ENCODE measurements at regions not wholly inside any gene's neighbourhood (a gene's known extent, or its start where the extent isn't known, plus 50 kb on each side); places are given as distances from the start of the nearest gene placed in this dataset.
"Not testable (repeated sequence)": the region's sequence is repeated elsewhere in the genome, so short reads cannot be mapped to it uniquely, and the experiment has no call there.

- no peak for DNase-seq
Observed at GRCh38 chr6:74946961-74947360, 258.9 kb downstream of the COL12A1 start.

DNA sequence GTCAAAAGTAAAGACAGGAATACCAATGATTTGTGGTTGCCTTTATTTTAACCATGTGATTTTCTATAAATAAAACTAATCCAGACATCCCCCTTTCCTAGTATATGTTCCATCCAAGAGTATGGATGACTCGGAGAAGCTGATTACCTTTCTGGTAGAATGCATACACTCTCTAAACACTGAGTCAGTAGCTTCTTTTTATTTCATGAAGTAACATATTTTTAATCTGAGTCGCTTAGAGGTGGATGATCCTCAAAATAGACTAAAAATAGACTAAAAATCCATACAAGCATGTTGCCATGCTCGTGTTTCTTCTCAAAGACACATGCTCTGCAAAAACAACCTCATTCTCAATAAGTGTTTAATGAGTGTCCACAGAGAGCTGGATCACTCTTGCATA lies 263.7 kb downstream of the COL12A1 start:
- DNase-seq: no peak

DNA sequence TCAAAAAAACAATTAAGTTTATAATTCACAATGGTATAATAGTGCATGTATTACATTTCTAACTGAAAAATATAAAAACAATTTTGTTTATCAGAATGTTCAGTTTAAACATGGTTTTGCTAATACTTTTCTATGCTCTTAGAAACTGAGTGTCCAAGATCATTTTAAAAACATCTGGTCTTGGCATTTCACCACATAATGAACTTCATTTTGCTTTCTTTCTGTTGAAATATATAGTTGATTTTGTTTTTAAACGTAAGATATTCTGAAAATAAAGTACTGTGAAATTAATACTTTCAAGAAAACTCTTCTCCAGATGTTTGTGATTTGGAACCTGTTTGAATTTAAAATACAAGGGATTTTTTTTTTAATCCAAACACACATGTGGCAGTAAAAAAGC lies 264.4 kb downstream of the COL12A1 start:
- no peak for DNase-seq

DNA sequence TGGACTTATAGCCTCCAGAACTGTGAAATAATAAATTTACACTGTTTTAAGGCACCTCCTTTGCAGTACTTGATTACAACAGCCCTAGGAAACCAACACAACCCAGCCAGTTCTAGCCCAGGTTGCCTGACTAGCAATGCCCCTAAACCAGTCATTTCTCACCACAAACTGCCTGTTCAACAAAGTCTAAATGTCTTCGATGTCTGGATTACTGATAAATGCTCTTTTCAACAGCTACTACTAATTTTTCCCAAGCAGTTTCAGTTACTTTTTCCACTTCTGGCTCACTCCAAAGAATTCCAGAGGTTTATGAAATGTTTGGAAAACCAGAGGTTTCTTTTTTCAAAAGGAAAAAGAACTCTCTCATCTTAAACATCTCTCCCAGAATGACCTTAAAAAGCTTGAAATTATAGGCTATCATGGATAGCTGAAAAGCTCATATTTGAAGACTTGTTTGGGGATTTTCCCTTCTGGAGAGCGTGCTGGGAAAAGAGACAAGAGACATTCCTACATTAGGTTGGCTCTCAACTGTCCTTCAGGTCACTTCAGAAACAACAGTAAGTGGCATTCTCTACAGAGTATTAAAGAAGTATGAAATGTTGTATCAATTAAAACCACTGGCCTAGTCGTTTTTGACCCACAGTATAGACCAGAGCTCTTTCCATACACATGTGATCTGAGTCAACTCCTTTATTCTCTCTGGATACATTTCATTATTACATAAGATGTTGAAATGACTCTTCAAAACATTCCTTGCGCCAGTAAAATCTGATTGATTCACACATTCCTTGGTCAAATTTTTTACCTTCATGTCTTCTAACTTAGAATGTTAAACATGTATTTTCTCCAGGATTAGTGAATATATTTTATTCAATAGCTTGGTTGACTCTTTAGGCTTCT lies 265.9 kb downstream of the COL12A1 start:
- no peak for DNase-seq

DNA sequence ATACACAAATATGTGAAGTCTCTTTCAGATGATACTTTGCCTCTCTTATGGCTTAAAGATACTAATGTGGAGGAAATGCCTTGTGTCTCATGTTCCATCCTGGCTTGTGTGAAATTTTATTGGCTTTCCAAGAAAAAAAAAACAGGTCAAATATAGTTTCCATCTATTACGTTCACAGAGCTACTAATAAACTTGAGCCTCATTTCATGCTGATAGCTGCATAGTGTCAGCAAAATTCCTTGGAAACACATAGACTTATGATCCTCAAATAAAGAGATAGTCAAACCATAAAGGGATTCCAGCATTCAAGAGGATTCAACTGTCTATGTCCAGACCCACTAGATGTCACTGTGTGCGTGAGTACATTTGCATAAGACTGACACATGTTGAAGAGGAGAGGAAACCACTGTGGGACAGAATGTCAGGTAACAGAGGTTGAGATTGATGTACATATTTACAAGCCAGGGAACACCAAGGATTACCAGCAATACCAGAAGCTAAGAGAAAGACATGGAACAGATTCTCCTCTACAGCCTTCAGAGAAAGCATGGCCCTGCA lies 266.6 kb downstream of the COL12A1 start:
- DNase-seq: no peak

- DNase-seq: no peak
Observed at GRCh38 chr6:74937936-74938335, 267.9 kb downstream of the COL12A1 start.

GRCh38 chr6:74936886-74937285 lies 269.0 kb downstream of the COL12A1 start:
- DNase-seq: no peak

DNA sequence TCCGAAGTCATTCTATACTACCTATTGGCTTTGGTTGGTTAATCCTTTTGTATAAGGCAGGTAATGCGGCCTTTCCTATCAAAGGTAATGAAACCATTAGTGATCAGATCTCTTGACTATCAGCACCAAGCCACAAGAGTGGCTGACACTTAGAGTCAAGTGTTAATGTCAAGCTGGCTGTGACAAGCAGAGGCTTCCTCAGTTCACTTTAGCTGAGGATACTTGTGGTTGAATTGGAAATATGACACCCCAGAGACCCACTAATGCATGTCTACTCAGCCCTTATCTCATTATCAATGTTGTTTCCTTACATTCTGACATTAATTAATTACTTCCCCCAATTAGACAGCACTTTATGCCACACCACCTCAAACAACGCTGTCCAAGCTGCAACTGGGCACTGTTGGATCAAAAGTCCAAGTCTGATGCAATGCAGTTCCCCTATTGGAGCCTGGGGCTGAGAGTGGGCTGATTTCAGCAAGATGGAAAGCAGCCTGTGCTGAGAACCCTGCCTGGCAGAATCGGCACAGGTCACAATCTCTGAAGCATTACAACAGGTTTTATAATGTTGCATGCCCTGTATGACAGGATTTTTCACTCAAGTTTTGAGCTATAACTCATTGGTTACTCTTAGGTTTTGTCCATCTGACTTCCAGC lies 273.5 kb downstream of the COL12A1 start:
- no peak for DNase-seq

GRCh38 chr6:74931558-74931957 lies 274.3 kb downstream of the COL12A1 start:
- no peak for DNase-seq

DNA sequence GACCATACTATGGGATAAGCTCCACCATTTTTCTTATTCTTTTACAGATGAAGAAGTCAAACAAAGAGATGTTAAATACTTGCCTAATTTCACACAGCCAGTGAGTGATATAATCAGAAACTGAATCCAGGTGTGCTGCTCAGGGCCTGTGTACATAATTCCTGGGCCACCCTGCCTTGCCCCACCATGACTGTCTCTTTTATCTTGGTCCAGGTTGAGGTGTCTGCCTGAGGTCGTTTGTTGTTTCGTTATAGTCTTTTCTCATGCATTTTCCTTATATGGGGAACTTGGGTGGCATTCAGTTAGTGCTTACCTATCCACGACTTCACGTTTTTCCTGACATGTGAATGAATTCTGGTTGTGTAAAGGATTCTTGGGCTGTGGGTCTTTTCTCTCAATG lies 277.6 kb downstream of the COL12A1 start:
- DNase-seq: no peak

DNA sequence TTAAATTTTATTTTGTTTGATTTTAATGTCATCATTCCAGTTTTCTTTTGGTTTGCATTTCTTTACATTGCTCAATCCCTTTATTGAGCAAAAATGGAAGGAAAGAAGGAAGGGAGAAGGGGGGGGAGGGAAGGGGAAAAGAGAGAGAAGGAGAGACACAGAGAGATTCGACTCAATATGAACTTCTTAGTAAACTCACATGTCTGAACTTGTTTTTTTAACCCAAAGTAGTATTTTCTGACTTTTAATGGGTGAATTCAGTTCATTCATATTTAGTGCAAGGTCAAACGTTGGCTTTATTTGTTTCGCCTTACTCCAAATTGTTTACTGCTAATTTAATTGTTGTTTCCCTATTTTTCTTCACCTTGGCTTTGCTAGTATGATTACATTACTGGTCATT lies 278.6 kb downstream of the COL12A1 start:
- DNase-seq: no peak

DNA sequence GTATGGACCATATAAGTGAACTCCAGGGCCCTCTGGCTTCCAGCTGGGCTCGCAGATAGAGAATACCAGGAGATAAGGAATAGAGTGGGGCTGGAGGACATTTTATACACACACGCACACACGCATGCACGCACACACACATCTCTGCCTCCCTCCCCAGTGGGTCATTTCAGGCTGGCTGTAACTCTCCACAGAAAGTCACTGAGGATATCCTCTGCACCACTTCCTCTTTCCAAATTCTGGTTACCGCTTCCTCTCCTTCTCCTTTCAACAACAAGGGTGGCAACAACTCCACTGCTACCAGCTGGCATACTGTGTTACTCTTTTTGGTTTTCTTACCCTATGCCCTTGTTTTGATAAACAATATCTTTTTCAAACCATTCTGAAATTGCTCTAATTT lies 280.2 kb downstream of the COL12A1 start:
- DNase-seq: no peak

DNA sequence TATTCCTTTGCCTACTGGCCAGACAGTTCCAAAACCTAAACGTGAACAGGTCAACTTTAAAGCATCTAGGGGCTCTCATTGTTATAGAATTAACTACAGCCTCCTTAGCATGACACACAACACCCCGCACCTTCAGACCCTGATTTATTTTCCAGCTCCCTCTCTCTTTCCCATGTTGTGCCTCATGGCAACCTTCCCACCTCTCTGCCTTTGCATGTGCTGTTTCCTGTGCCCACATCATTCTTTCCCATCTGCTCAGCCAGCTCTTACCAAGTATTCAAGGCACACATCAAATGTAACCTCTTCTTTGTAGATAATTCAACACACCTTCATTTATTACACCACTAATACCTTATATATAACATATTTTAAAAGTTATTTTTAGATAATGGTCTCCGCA lies 291.0 kb downstream of the COL12A1 start:
- no peak for DNase-seq

GRCh38 chr6:74912234-74912633 lies 293.6 kb downstream of the COL12A1 start:
- DNase-seq: no peak

- DNase-seq: no peak
Observed at GRCh38 chr6:74902846-74903245, 303.0 kb downstream of the COL12A1 start.

GRCh38 chr6:74902089-74902488 lies 303.8 kb downstream of the COL12A1 start:
- no peak for DNase-seq

DNA sequence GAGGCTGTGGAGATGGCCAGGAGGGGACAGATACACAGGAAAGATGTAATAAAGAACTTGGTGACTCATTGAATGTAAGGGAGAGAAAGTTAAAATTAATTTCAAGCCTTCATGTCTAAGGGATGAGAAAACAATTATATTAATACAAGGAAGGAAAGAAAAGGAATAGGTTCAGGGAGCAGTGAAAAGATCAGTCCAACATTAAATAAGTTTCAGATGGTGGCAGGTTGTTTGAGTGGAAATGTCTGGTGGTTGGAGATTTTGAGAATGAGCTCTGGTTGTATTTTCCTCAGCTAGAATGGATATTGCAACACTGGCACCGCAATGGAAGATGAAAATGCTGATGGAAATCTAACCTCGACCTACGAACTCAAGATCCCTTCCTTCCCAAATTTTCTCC lies 304.3 kb downstream of the COL12A1 start:
- DNase-seq: no peak

DNA sequence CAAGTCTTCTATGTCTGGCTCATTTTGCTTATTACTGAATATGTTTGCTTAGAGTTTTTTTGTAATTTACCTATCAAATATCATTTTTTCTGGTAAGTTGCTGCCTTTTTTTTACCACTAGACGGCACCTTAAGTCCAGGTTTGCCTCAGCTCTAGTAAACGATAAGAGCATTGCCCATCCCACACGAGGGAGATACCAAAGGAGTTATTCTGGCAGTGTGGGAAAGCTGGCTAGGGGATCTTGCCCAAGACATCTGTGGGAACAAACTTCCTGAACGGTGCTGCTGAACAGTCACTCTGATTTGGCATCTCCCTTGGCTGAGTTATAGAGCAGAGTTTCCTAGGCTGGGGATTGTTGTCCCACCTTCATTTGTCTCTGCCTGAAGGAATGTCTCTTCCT lies 306.4 kb downstream of the COL12A1 start:
- DNase-seq: no peak

GRCh38 chr6:74892091-74892490 lies 313.8 kb downstream of the COL12A1 start:
- DNase-seq: no peak

- DNase-seq: no peak
Observed at GRCh38 chr6:74891349-74891831, 314.5 kb downstream of the COL12A1 start.

DNA sequence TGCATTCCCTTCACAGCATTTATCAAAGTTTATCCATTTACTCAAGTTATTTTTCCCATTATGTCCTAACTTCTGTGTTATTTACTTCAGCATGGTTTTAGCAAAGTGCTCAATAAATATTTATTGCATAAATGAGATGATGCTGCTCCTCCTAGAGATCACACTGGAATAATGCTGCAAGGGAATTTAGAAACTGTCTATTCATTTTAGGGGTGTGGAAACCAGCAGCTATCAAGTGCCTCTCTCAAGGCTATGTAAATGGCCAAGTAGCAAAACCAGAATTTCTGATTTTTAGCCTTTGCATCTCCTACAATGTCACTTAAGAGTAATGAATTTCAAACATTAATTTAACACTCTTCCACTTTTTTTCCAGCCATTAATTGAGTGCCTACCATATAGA lies 316.2 kb downstream of the COL12A1 start:
- DNase-seq: no peak

GRCh38 chr6:74888741-74889140 lies 317.1 kb downstream of the COL12A1 start:
- DNase-seq: not testable (repeated sequence)

DNA sequence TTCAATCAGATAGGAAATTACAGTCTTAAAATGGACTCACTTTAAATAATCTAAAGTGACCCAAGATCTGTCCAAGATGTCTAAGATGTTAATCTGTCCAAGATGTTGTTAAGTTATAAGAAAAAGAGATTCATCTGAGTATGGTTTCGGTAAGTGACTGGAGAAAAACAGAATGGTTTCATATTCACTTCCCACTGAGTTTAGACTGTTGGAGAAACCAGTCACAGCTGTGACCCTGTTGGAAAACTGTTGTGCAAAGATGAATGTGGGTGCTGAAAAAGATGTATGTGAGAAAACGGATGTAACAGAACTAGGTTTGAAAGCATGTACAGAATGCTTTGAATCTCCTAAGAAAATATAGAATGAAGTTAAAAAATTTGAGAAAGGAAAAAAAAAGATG lies 325.9 kb downstream of the COL12A1 start:
- DNase-seq: no peak

GRCh38 chr6:74879234-74879633 lies 326.6 kb downstream of the COL12A1 start:
- DNase-seq: no peak

Measured in T-helper 1 cell (primary cell).